HepG2 (cell line): ENCODE measurements at regions not wholly inside any gene's neighbourhood (a gene's known extent, or its start where the extent isn't known, plus 50 kb on each side); places are given as distances from the start of the nearest gene placed in this dataset.

ENCODE experiments used
- ATAC-seq: fragments of 200-7000 bp; cut with Tn5 transposase; 3 replicates; pipeline ENCODE4 v1.9.1; 2020; ENCODE audit warnings: mild to moderate bottlenecking, moderate library complexity
- BruUV-seq: library from RNA; stranded (reverse); fragments of 400-500 nt; replicated peaks from 2 replicates; lab custom pipeline; 2021; lab: Mats Ljungman, UMichigan
- CTCF ChIA-PET: fragments of 300-600 bp; formaldehyde crosslinking; extraction: SDS; loops from one replicate; lab custom pipeline; 2021; ENCODE audit warnings: low total read pairs, inconsistent platforms, low intra/inter-chr PET ratio; lab: Yijun Ruan, JAX
- POLR2A ChIA-PET: fragments of 350-600 bp; sonication (Branson Sonifier 250); formaldehyde crosslinking; loops from one replicate; lab custom pipeline; 2020; ENCODE audit warnings: antibody characterized with exemption, inconsistent platforms; lab: Yijun Ruan, JAX
- DNase-seq: peaks from one replicate; pipeline ENCODE4 v3.0.0-alpha.2; 2015; ENCODE audit warnings: low spot score
- FAIRE-seq: peaks from 3 replicates; lab custom pipeline; 2011; peaks lifted over from hg19 to GRCh38; lab: Jason Lieb, UNC
- H2AFZ ChIP-seq: one replicate; pipeline ENCODE4 v1.6.1; 2011; ENCODE audit warnings: low read length, inconsistent platforms
- H3K27ac ChIP-seq: fragments of 300-600 bp; 3 replicates; pipeline ENCODE4 v1.8.0; 2011; ENCODE audit warnings: mixed run types, mild to moderate bottlenecking, mixed read lengths, low read length, inconsistent platforms; ENCODE audit not compliant: insufficient read depth; ENCODE audit errors: extremely low read length
- H3K27me3 ChIP-seq, 2 experiments: fragments of 200-600 bp in 1 of 2; 2 replicates in 1 of 2; 3 replicates in 1 of 2; pipeline versions ENCODE4 v1.6.0 to v1.8.0; 2011; ENCODE audit warnings: low read length in 2 of 2, mild to moderate bottlenecking in 2 of 2, moderate library complexity in 2 of 2, inconsistent platforms in 1 of 2; ENCODE audit not compliant: insufficient read depth in 2 of 2, control insufficient read depth in 1 of 2
- H3K36me3 ChIP-seq, 2 experiments: fragments of 200-600 bp in 1 of 2; replicated peaks in 1 of 2; 2 replicates in 1 of 2; 3 replicates in 1 of 2; pipeline versions ENCODE4 v1.5.1 to v1.8.0; 2011; ENCODE audit warnings: low read length in 2 of 2, inconsistent platforms in 1 of 2; ENCODE audit not compliant: insufficient read depth in 2 of 2, control insufficient read depth in 1 of 2
- H3K4me1 ChIP-seq: 2 replicates; pipeline ENCODE4 v1.5.1; 2012; ENCODE audit warnings: low read length, inconsistent platforms; ENCODE audit not compliant: insufficient read depth
- H3K4me2 ChIP-seq: 2 replicates; pipeline ENCODE4 v1.6.0; 2011; ENCODE audit warnings: low read depth, low read length, inconsistent platforms
- H3K4me3 ChIP-seq, 3 experiments: fragments of 200-600 bp in 1 of 3; sonication (generic), shearing (Covaris generic) in 1 of 3; replicated peaks in 1 of 3; 2 replicates each; pipeline ENCODE4 v1.5.1; 2011 to 2016; ENCODE audit warnings: low read length in 3 of 3, inconsistent platforms in 2 of 3, low read depth in 2 of 3, mild to moderate bottlenecking in 2 of 3, control low read depth in 1 of 3, mixed read lengths in 1 of 3; ENCODE audit not compliant: insufficient read depth in 1 of 3
- H3K79me2 ChIP-seq: one replicate; pipeline ENCODE4 v1.6.1; 2011; ENCODE audit warnings: low read length, inconsistent platforms; ENCODE audit not compliant: insufficient read depth
- H3K9ac ChIP-seq: 2 replicates; pipeline ENCODE4 v1.6.0; 2011; ENCODE audit warnings: mild to moderate bottlenecking, low read depth, low read length, inconsistent platforms; ENCODE audit not compliant: insufficient read depth
- H3K9me3 ChIP-seq: 2 replicates; pipeline ENCODE4 v1.5.1; 2012; ENCODE audit warnings: mild to moderate bottlenecking, low read length
- H4K20me1 ChIP-seq: 2 replicates; pipeline ENCODE4 v1.6.0; 2011; ENCODE audit warnings: inconsistent platforms, mild to moderate bottlenecking, low read length, moderate library complexity; ENCODE audit not compliant: insufficient read depth
- ARID2 ChIP-seq: sonication (generic); formaldehyde crosslinking; IDR thresholded peaks from 2 replicates; pipeline ENCODE4 v1.8.1; 2022; ENCODE audit warnings: mild to moderate bottlenecking, missing genetic modification reagents, borderline replicate concordance
- BCL6 ChIP-seq: IDR thresholded peaks from 2 replicates; pipeline ENCODE4 v1.6.1; 2016; ENCODE audit warnings: missing genetic modification reagents, missing compliant biosample characterization
- CTCF ChIP-seq: sonication (generic); formaldehyde crosslinking; IDR thresholded peaks from 2 replicates; pipeline ENCODE4 v1.5.0; 2020; ENCODE audit warnings: mild to moderate bottlenecking, missing genetic modification reagents, moderate library complexity
- ETV6 ChIP-seq: sonication (generic); formaldehyde crosslinking; conservative IDR thresholded peaks from 2 replicates; pipeline ENCODE4 v1.4.0; 2020; ENCODE audit warnings: missing genetic modification reagents
- GMEB2 ChIP-seq: IDR thresholded peaks from 2 replicates; pipeline ENCODE4 v1.6.1; 2016; ENCODE audit warnings: missing biosample characterization, missing genetic modification reagents, low read depth
- GPBP1L1 ChIP-seq: sonication (generic); formaldehyde crosslinking; IDR thresholded peaks from 2 replicates; pipeline ENCODE4 v1.5.0; 2020; ENCODE audit warnings: mild to moderate bottlenecking, missing genetic modification reagents
- HOXA7 ChIP-seq: sonication (generic); formaldehyde crosslinking; IDR thresholded peaks from 2 replicates; pipeline ENCODE4 v1.8.1; 2022; ENCODE audit warnings: mild to moderate bottlenecking, missing genetic modification reagents, moderate library complexity
- RBAK ChIP-seq: sonication (generic); formaldehyde crosslinking; IDR thresholded peaks from 2 replicates; pipeline ENCODE4 v1.5.1; 2020; ENCODE audit warnings: mild to moderate bottlenecking, missing genetic modification reagents
- RCOR2 ChIP-seq: IDR thresholded peaks from 2 replicates; pipeline ENCODE4 v1.6.1; 2016; ENCODE audit warnings: missing biosample characterization, missing genetic modification reagents
- U2AF2 ChIP-seq: fragments of 200-400 bp; formaldehyde crosslinking; IDR thresholded peaks from 2 replicates; pipeline ENCODE4 v1.6.1; 2017; ENCODE audit warnings: low read depth, mild to moderate bottlenecking, low read length
- ZNF30 ChIP-seq: sonication (generic); formaldehyde crosslinking; IDR thresholded peaks from 2 replicates; pipeline ENCODE4 v1.5.0; 2020; ENCODE audit warnings: mild to moderate bottlenecking, missing genetic modification reagents
- ZNF687 ChIP-seq: sonication (generic); formaldehyde crosslinking; IDR thresholded peaks from 2 replicates; pipeline ENCODE4 v1.5.1; 2020; ENCODE audit warnings: mild to moderate bottlenecking, missing genetic modification reagents, moderate library complexity
- ZNF788 ChIP-seq: sonication (generic); formaldehyde crosslinking; IDR thresholded peaks from 2 replicates; pipeline ENCODE4 v1.5.0; 2020; ENCODE audit warnings: mild to moderate bottlenecking, missing genetic modification reagents, borderline replicate concordance
- ZSCAN30 ChIP-seq: sonication (generic); formaldehyde crosslinking; IDR thresholded peaks from 2 replicates; pipeline ENCODE4 v1.5.0; 2020; ENCODE audit warnings: mild to moderate bottlenecking, missing genetic modification reagents
- ZZZ3 ChIP-seq: sonication (generic); formaldehyde crosslinking; IDR thresholded peaks from 2 replicates; pipeline ENCODE4 v1.4.0; 2020; ENCODE audit warnings: missing genetic modification reagents, mild to moderate bottlenecking, borderline replicate concordance
- WGBS: methylation state at CpG from one replicate; pipeline ENCODE4 v1.1.6; 2017; ENCODE audit warnings: low lambda C conversion rate; 5-methylcytosine and 5-hydroxymethylcytosine counted together
- in situ Hi-C: cut with HindIII; loops from 2 replicates; pipeline ENCODE4 v1.10.0; 2017; ENCODE audit warnings: low pct_unique_long_range_greater_than_20kb; ENCODE audit not compliant: extremely low pct_ligation_motif_present
- intact Hi-C: fragments of 100-400 bp; cut with micrococcal nuclease; formaldehyde crosslinking; loops from one replicate; pipeline ENCODE4 v1.10.0; 2022; ENCODE audit not compliant: unreplicated experiment

GRCh38 chr7:35971133-35971891 is 170.5 kb downstream of the SEPTIN7 start:
- Histone ChIP-seq H2AFZ (no peak overlapping the region), H3K36me3 (no peaks in the 10 kb centered on the region), H3K9me3 (no peaks in the 10 kb centered on the region), H3K4me2 (peak overlapping the region; percentile 65), H3K27ac (no peak overlapping the region), H3K4me1 (peaks cover 4% of the 10 kb centered on the region; the same call in 1 of the 2 replicates), H3K4me3 (peak overlapping the region in 1 of 3 experiments; percentile 44; a peak in 3 of 6 replicates), H3K79me2 (no peaks in the 10 kb centered on the region), H4K20me1 (no peaks in the 10 kb centered on the region), H3K27me3 (peaks cover 4 to 19% of the 10 kb centered on the region in 2 experiments; a peak in 4 of 5 replicates), H3K9ac (no peak overlapping the region)
- FAIRE-seq, result no peak
- in situ Hi-C loops, result loop anchor here (10.0 kb wide), 1 partner anchor 57 kb away; no protein-coding TSS in a partner anchor
- ChIA-PET POLR2A (no interaction called here), CTCF (interaction anchor here (1.3 kb wide), 1 partner anchor 54 kb away, joined by 3 read pairs; no protein-coding TSS in a partner anchor)
- ATAC-seq, result peak; percentile 93
- intact Hi-C loops, result loop anchor here (1.0 kb wide), 1 partner anchor 54 kb away; no protein-coding TSS in a partner anchor
- DNase-seq, result no peak
- WGBS, result 34% methylated on average over 14 of the region's 55 CpGs
- BruUV-seq, result no TSS peak
- TF ChIP-seq HOXA7 (CRISPR knock-in tag) (no peak), ARID2 (CRISPR knock-in tag) (no peak), ETV6 (CRISPR knock-in tag) (no peak), ZNF788 (CRISPR knock-in tag) (no peak), GMEB2 (no peak), ZSCAN30 (CRISPR knock-in tag) (no peak), RBAK (CRISPR knock-in tag) (no peak), GPBP1L1 (CRISPR knock-in tag) (no peak), U2AF2 (no peak), ZNF30 (CRISPR knock-in tag) (no peak), BCL6 (CRISPR knock-in tag) (no peak), CTCF (CRISPR knock-in tag) (peak; percentile 48; the same call in 1 of the 2 replicates), ZZZ3 (no peak), RCOR2 (CRISPR knock-in tag) (no peak), ZNF687 (CRISPR knock-in tag) (peak; percentile 18; the same call in 1 of the 2 replicates)
